ENCODE measurements at regions not wholly inside any gene's neighbourhood (a gene's known extent, or its start where the extent isn't known, plus 50 kb on each side); places are given as distances from the start of the nearest gene placed in this dataset.

DNA sequence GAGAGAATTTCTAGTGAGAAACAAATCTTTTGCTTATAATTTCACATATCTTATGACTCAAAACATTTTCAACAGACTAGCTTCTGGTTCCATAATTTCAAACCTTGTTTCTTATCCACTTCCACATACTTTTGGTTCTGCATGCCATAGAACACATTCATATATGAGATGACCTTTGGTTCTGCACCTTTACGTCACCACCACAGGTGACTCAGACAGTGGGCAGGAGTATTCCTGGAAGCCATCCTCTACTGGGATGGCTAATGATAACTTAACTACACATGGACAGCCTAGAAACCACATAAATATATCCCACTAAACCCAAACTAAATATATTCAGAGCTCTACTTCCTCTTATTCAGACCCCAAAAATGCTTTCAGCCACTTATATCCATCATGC, 133.3 kb downstream of the DCK start:
- TF ChIP-seq POLR2A (IDR thresholded peaks at IDR 0.05; ENCODE audit: low read depth, low read length) (no peak), MAX (IDR thresholded peaks at IDR 0.05; ENCODE audit: insufficient read depth, insufficient read length) (no peak), JUN (IDR thresholded peaks at IDR 0.05; ENCODE audit: borderline replicate concordance, insufficient read depth, insufficient read length, low read depth) (no peak)
- TF ChIP-seq, protein P1, sequence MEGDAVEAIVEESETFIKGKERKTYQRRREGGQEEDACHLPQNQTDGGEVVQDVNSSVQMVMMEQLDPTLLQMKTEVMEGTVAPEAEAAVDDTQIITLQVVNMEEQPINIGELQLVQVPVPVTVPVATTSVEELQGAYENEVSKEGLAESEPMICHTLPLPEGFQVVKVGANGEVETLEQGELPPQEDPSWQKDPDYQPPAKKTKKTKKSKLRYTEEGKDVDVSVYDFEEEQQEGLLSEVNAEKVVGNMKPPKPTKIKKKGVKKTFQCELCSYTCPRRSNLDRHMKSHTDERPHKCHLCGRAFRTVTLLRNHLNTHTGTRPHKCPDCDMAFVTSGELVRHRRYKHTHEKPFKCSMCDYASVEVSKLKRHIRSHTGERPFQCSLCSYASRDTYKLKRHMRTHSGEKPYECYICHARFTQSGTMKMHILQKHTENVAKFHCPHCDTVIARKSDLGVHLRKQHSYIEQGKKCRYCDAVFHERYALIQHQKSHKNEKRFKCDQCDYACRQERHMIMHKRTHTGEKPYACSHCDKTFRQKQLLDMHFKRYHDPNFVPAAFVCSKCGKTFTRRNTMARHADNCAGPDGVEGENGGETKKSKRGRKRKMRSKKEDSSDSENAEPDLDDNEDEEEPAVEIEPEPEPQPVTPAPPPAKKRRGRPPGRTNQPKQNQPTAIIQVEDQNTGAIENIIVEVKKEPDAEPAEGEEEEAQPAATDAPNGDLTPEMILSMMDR (IDR thresholded peaks at IDR 0.05; ENCODE audit: extremely low read depth in 1 of 2, insufficient read depth in 1 of 2, low read depth in 1 of 2, low read length in 2 of 2) = no peak

All from endothelial cell of umbilical vein (primary cell).